ENCODE measurements at regions not wholly inside any gene's neighbourhood (a gene's known extent, or its start where the extent isn't known, plus 50 kb on each side); places are given as distances from the start of the nearest gene placed in this dataset.

- Histone ChIP-seq H3K36me3 (ENCODE audit: control insufficient read depth, insufficient read depth, low read length) (no peaks in the 10 kb centered on the region), H4K20me1 (ENCODE audit: control insufficient read depth, extremely low read depth, insufficient read depth, low read length) (no peaks in the 10 kb centered on the region), H3K9ac (ENCODE audit: insufficient read depth, low read length) (no peak overlapping the region), H2AFZ (ENCODE audit: low read length) (no peak overlapping the region), H3K4me1 (ENCODE audit: control insufficient read depth, extremely low read depth, insufficient read depth, low read length) (no peaks in the 10 kb centered on the region), H3K27ac (ENCODE audit: insufficient read depth, low read length) (no peak overlapping the region), H3K4me2 (ENCODE audit: extremely low read depth, insufficient read depth, low read length) (no peak overlapping the region), H3K9me3 (ENCODE audit: control insufficient read depth, insufficient read depth, low read depth, low read length) (no peaks in the 10 kb centered on the region), H3K4me3 (replicated peaks in 1 of 4; ENCODE audit: control extremely low read depth in 1 of 4, insufficient read depth in 1 of 4, low read depth in 3 of 4, low read length in 4 of 4) (no peak overlapping the region), H3K27me3 (ENCODE audit: control insufficient read depth, insufficient read depth, low read length) (no peaks in the 10 kb centered on the region), H3K79me2 (ENCODE audit: control insufficient read depth, insufficient read depth, low read length) (no peaks in the 10 kb centered on the region)
- no peak for DNase-seq (ENCODE audit: low read depth in 2 of 2)
- no peak for TF ChIP-seq EZH2 (IDR thresholded peaks at IDR 0.05; ENCODE audit: low read length, missing control alignments)
- TF ChIP-seq, protein P1, sequence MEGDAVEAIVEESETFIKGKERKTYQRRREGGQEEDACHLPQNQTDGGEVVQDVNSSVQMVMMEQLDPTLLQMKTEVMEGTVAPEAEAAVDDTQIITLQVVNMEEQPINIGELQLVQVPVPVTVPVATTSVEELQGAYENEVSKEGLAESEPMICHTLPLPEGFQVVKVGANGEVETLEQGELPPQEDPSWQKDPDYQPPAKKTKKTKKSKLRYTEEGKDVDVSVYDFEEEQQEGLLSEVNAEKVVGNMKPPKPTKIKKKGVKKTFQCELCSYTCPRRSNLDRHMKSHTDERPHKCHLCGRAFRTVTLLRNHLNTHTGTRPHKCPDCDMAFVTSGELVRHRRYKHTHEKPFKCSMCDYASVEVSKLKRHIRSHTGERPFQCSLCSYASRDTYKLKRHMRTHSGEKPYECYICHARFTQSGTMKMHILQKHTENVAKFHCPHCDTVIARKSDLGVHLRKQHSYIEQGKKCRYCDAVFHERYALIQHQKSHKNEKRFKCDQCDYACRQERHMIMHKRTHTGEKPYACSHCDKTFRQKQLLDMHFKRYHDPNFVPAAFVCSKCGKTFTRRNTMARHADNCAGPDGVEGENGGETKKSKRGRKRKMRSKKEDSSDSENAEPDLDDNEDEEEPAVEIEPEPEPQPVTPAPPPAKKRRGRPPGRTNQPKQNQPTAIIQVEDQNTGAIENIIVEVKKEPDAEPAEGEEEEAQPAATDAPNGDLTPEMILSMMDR (conservative IDR thresholded peaks at IDR 0.05 in 1 of 2, IDR thresholded peaks at IDR 0.05 in 1 of 2; ENCODE audit: low read depth in 1 of 2, low read length in 2 of 2): no peak
Observed at GRCh38 chr2:153235516-153235915, 243.0 kb downstream of the RPRM start.

DNA sequence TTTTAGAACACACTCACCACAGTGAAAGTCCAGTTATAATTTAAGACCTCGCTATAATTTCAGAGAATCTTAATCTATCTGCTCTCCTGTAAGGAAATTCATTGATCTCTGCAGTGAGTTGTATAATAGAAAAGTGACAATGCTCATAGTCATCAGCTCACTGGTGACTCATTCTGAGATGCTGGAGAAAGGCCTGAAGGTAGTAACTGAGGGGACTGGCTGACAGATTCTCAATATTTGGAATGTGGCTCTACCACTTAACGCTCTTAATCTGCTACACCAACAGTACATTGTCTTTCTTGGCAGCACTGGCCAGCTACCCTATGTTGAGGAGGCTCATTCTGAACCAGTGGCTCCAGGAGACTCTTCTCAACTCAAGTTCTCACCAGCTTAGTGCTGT lies 246.1 kb downstream of the RPRM start:
- DNase-seq (ENCODE audit: low read depth in 2 of 2): no peak

GRCh38 chr2:153230977-153231376 lies 247.6 kb downstream of the RPRM start:
- no peaks in the 10 kb centered on the region for H3K79me2 ChIP-seq (ENCODE audit: control insufficient read depth, insufficient read depth, low read length)
- no peak overlapping the region for H3K9ac ChIP-seq (ENCODE audit: insufficient read depth, low read length)
- H3K9me3 ChIP-seq (ENCODE audit: control insufficient read depth, insufficient read depth, low read depth, low read length): no peaks in the 10 kb centered on the region
- no peak overlapping the region for H3K4me3 ChIP-seq (replicated peaks in 1 of 4; ENCODE audit: control extremely low read depth in 1 of 4, insufficient read depth in 1 of 4, low read depth in 3 of 4, low read length in 4 of 4)
- no peak for DNase-seq (ENCODE audit: low read depth in 2 of 2)
- H4K20me1 ChIP-seq (ENCODE audit: control insufficient read depth, extremely low read depth, insufficient read depth, low read length): no peaks in the 10 kb centered on the region
- H3K27me3 ChIP-seq (ENCODE audit: control insufficient read depth, insufficient read depth, low read length): no peaks in the 10 kb centered on the region
- no peak overlapping the region for H3K4me2 ChIP-seq (ENCODE audit: extremely low read depth, insufficient read depth, low read length)
- no peak overlapping the region for H2AFZ ChIP-seq (ENCODE audit: low read length)
- H3K4me1 ChIP-seq (ENCODE audit: control insufficient read depth, extremely low read depth, insufficient read depth, low read length): no peaks in the 10 kb centered on the region
- no peak overlapping the region for H3K27ac ChIP-seq (ENCODE audit: insufficient read depth, low read length)
- TF ChIP-seq, protein P1 (conservative IDR thresholded peaks at IDR 0.05 in 1 of 2, IDR thresholded peaks at IDR 0.05 in 1 of 2; ENCODE audit: low read depth in 1 of 2, low read length in 2 of 2): no peak
- TF ChIP-seq EZH2 (IDR thresholded peaks at IDR 0.05; ENCODE audit: low read length, missing control alignments): no peak
- H3K36me3 ChIP-seq (ENCODE audit: control insufficient read depth, insufficient read depth, low read length): no peaks in the 10 kb centered on the region

More for the DNA sequence above, 246.1 kb downstream of the RPRM start:
- Histone ChIP-seq H3K4me3 (replicated peaks in 1 of 4; ENCODE audit: control extremely low read depth in 1 of 4, insufficient read depth in 1 of 4, low read depth in 3 of 4, low read length in 4 of 4) (no peak overlapping the region), H3K27ac (ENCODE audit: insufficient read depth, low read length) (no peak overlapping the region), H3K36me3 (ENCODE audit: control insufficient read depth, insufficient read depth, low read length) (no peaks in the 10 kb centered on the region), H3K4me2 (ENCODE audit: extremely low read depth, insufficient read depth, low read length) (no peak overlapping the region), H3K9me3 (ENCODE audit: control insufficient read depth, insufficient read depth, low read depth, low read length) (no peaks in the 10 kb centered on the region), H2AFZ (ENCODE audit: low read length) (no peak overlapping the region), H3K4me1 (ENCODE audit: control insufficient read depth, extremely low read depth, insufficient read depth, low read length) (no peaks in the 10 kb centered on the region), H3K79me2 (ENCODE audit: control insufficient read depth, insufficient read depth, low read length) (no peaks in the 10 kb centered on the region), H3K27me3 (ENCODE audit: control insufficient read depth, insufficient read depth, low read length) (no peaks in the 10 kb centered on the region), H3K9ac (ENCODE audit: insufficient read depth, low read length) (no peak overlapping the region), H4K20me1 (ENCODE audit: control insufficient read depth, extremely low read depth, insufficient read depth, low read length) (no peaks in the 10 kb centered on the region)
- no peak for TF ChIP-seq EZH2 (IDR thresholded peaks at IDR 0.05; ENCODE audit: low read length, missing control alignments)

Measured in fibroblast of lung (primary cell).